GM10266 (cell line): ENCODE measurements at regions not wholly inside any gene's neighbourhood (a gene's known extent, or its start where the extent isn't known, plus 50 kb on each side); places are given as distances from the start of the nearest gene placed in this dataset.

Source experiments
- DNase-seq: peaks from one replicate; pipeline ENCODE4 v3.0.0; 2012; ENCODE audit errors: extremely low spot score
- TF ChIP-seq, protein P1 (sequence below): IDR thresholded peaks from 2 replicates; pipeline ENCODE4 v1.5.1; 2012; ENCODE audit warnings: mild to moderate bottlenecking, low read depth; ENCODE audit not compliant: control insufficient read depth, insufficient read depth; ENCODE audit errors: missing control alignments

DNA sequence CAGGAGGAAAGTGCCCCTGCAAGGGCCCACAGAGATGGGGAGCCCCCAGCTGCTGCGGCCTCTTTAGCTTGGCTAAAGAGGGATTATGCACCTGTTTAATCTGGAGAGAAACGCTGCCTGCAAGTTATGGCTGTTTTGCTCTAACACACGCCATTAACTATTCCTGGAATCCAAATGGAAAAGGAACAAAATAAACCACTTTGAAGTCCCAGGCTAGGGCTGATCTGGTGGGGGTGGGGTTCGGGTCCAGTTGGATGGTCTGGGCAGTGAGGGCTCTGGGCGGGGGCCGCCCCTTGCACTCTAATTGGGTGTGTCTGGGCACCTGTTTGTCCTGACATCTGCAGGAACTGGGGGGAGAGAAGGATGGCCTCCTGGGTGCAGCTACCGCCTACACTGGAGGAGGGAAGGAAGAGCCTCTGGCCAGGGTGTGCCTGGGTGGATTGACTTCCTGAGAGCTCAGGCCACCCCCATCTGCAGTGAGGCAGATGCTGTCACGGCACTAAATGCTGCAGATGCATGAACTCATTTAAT lies 300.6 kb downstream of the ZEB1 start:
- TF ChIP-seq, protein P1, sequence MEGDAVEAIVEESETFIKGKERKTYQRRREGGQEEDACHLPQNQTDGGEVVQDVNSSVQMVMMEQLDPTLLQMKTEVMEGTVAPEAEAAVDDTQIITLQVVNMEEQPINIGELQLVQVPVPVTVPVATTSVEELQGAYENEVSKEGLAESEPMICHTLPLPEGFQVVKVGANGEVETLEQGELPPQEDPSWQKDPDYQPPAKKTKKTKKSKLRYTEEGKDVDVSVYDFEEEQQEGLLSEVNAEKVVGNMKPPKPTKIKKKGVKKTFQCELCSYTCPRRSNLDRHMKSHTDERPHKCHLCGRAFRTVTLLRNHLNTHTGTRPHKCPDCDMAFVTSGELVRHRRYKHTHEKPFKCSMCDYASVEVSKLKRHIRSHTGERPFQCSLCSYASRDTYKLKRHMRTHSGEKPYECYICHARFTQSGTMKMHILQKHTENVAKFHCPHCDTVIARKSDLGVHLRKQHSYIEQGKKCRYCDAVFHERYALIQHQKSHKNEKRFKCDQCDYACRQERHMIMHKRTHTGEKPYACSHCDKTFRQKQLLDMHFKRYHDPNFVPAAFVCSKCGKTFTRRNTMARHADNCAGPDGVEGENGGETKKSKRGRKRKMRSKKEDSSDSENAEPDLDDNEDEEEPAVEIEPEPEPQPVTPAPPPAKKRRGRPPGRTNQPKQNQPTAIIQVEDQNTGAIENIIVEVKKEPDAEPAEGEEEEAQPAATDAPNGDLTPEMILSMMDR, result no peak
- no peak for DNase-seq

DNA sequence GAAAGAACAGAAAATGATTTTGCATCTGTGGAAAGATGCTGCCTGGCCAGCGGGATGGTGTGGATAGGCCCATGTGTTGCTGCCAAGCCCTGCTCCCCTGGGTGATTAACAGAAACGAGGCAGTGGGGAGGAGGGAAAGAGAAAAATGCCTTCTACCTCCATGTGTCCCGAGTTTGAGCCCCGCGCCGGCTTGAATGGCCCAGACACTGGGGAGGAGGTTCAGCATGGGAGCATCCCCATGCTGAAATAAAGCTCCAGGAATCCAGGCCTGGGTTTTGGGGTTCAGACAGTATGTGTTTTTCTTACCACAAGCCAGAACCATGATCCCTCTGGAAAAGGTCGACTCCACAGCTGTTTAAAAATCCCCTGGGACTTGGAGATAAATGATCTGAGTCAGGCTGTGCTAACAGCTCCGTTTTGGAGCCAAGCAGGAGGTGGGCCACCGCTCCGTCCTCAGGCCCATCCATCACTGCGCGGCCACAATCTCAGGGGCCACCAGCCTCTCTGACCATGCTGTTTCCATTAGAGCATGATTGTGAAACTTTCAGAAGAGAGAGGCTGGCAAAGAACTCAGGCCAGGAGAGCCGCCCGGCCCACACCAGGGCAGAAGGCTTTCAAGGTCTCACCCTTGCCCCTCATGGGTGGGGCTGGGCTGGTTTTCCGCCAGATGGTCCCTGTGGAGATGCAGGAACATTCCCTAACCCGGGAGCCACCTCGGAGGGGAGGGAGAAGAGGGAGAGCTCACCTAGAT lies 299.7 kb downstream of the ZEB1 start:
- TF ChIP-seq, protein P1, result no peak

DNA sequence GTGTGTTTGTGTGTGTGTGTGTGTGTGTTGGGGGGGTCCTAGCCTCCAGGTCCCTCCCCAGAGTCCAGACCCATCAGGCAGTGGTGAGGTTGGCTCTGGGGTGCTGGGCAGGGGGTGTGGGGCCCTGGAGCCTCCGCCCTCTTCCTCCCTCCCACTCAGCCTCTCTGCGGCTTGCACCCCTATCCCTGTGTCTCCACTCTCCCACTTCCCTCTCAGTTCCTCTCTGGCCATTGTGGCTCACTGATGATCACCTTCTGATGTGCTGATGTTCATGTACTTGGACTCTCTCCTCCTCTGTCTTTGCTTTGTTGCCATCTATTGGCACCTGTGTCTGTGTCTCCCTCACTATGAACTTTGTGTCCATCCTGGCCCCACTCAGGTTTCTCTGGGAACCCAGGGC lies 298.7 kb downstream of the ZEB1 start:
- TF ChIP-seq, protein P1, result no peak

More for the DNA sequence above, 299.7 kb downstream of the ZEB1 start:
- DNase-seq, result no peak

DNA sequence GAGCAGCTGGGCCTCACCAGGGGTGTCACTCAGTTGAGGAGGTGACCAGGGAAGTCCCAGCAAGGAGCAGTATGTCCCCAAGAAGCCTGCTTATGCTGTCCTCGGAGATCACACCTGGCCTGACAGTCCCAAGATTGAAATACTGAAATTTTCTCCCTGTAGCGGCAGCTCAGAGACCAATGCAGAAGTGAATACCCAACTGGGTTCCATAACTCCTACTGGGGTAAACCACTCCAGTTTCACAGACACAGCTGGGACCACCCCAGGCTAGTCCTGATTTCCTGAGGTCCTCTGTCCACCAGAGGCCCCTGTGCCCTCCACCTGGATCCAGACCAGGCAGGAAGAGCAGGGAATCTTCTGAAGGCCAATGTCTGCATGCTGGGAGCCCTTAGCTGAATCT lies 298.1 kb downstream of the ZEB1 start:
- TF ChIP-seq, protein P1, result no peak
- DNase-seq, result no peak

More for the DNA sequence above, 298.7 kb downstream of the ZEB1 start:
- no peak for DNase-seq

DNA sequence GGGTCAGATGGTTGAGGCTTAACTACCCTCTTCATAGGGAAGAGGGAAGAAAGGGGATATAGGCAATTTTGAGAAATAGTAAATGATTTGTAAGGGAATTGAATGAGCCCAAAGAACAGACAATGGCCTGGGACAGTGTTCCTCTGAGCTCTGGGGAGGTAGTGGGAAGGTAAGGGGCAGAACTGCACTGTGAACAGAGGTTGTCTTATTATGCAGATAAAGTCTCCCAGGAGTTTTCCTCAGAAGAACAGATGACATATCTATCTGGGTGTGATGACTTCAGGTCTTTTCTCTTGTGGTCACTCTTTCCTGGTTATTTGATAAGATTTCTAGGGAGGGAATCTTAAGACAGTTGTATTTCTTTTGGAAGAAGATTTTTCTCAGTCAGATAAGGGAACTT lies 296.1 kb downstream of the ZEB1 start:
- DNase-seq, result no peak
- TF ChIP-seq, protein P1, result no peak

DNA sequence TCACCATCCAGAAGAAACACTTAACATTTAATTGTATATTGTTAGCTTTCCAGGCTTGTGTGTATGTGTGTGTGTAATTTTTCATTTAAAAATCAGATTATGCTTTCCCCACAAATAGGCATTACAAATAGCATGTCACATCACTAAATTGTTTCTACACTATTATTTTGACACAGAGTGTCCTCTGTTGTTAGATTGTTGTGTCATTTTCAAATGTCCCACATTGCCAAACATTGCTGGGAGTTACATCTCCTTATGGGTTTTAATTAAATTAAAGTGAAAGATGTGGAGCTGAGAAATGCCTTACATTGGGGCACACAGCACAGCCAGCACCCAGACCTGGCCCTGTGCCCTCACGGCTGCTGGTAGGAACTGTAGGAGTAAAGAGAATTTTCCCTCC lies 295.6 kb downstream of the ZEB1 start:
- DNase-seq, result no peak
- TF ChIP-seq, protein P1, result no peak

DNA sequence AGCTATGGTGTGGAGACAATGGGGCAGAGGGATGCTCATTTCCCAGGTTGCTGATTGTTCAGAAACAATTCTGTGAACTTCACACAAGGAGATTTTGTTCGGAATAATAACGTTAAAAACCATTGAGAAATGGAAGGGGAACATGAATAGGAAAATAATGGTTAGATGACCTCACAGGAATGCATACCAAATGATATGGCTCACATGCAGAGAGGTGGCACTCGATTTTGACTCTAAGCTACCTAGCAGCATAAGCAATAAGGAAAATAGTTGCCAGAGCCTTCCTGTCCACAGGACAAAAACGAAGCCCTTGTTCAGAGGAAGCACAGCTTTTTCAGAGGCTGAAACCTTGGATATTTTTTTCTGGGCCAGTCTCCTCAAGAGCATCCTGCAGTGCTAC lies 293.1 kb downstream of the ZEB1 start:
- TF ChIP-seq, protein P1, result no peak
- no peak for DNase-seq
